Spleen (tissue), 11 donors: ENCODE measurements at regions not wholly inside any gene's neighbourhood (a gene's known extent, or its start where the extent isn't known, plus 50 kb on each side); places are given as distances from the start of the nearest gene placed in this dataset.
"Not testable (repeated sequence)": the region's sequence is repeated elsewhere in the genome, so short reads cannot be mapped to it uniquely, and the experiment has no call there.

Experiments
- DNase-seq: peaks from one replicate; pipeline ENCODE4 v3.0.0-alpha.2; 2020
- H3K27ac ChIP-seq, 8 donors: fragments of 200-600 bp; sonication (generic) in 7 of 8; 1 replicate in 4 of 8; 2 replicates in 4 of 8; pipeline versions ENCODE4 v1.5.0 to v1.8.0; 2016 to 2021; ENCODE audit warnings: inconsistent platforms in 4 of 8, mild to moderate bottlenecking in 4 of 8, moderate library complexity in 1 of 8
- H3K27me3 ChIP-seq, 7 donors: fragments of 200-600 bp; sonication (generic) in 6 of 7; replicated peaks in 1 of 7; 1 replicate in 4 of 7; 2 replicates in 3 of 7; pipeline versions ENCODE4 v1.5.0 to v1.8.0; 2016 to 2021; ENCODE audit warnings: inconsistent platforms in 3 of 7, mild to moderate bottlenecking in 1 of 7
- H3K36me3 ChIP-seq, 6 donors: fragments of 200-600 bp; sonication (generic) in 5 of 6; 1 replicate in 4 of 6; 2 replicates in 2 of 6; pipeline versions ENCODE4 v1.5.0 to v1.8.0; 2016 to 2021; ENCODE audit warnings: inconsistent platforms in 2 of 6
- H3K4me1 ChIP-seq, 6 donors: fragments of 200-600 bp; sonication (generic) in 5 of 6; 1 replicate in 3 of 6; 2 replicates in 3 of 6; pipeline versions ENCODE4 v1.5.0 to v1.8.0; 2016 to 2021; ENCODE audit warnings: inconsistent platforms in 3 of 6
- H3K4me3 ChIP-seq, 8 donors: fragments of 200-600 bp; sonication (generic) in 7 of 8; 1 replicate in 4 of 8; 2 replicates in 4 of 8; pipeline versions ENCODE4 v1.5.0 to v1.8.0; 2016 to 2021; ENCODE audit warnings: inconsistent platforms in 4 of 8, mild to moderate bottlenecking in 4 of 8, moderate library complexity in 2 of 8
- H3K9me3 ChIP-seq, 8 donors: fragments of 200-600 bp; sonication (generic) in 7 of 8; 1 replicate in 4 of 8; 2 replicates in 4 of 8; pipeline versions ENCODE4 v1.5.0 to v1.8.0; 2016 to 2021; ENCODE audit warnings: inconsistent platforms in 4 of 8
- POLR2A ChIP-seq, 3 donors: fragments of 450-650 bp; IDR thresholded peaks; one replicate each; pipeline ENCODE4 v1.5.1; 2017; ENCODE audit warnings: antibody characterized with exemption in 3 of 3, mild to moderate bottlenecking in 1 of 3
- POLR2AphosphoS5 ChIP-seq, 3 donors: sonication (generic); formaldehyde crosslinking; IDR thresholded peaks; one replicate each; pipeline ENCODE4 v1.5.1; 2017; ENCODE audit warnings: antibody characterized with exemption in 3 of 3
- WGBS, 5 donors: extraction: QIAGEN DNeasy Blood & Tissue Kit in 3 of 5; methylation state at CpG; one replicate each; pipeline versions ENCODE4 v1.1.5 to v1.1.7; 2013 to 2018; 5-methylcytosine and 5-hydroxymethylcytosine counted together
- intact Hi-C: fragments of 100-400 bp; cut with DNase I; formaldehyde crosslinking; loops from one replicate; pipeline ENCODE4 v1.15.0; 2023; ENCODE audit warnings: low total_unique reads
- TF ChIP-seq, protein P1 (sequence below), 11 experiments: fragments of 200-600 bp in 7 of 11; fragments of 450-650 bp in 4 of 11; sonication (generic) in 4 of 11; IDR thresholded peaks in 8 of 11; conservative IDR thresholded peaks in 3 of 11; 1 replicate in 7 of 11; 2 replicates in 4 of 11; pipeline versions ENCODE4 v1.4.0 to v1.8.0; 2016 to 2021; ENCODE audit warnings: antibody characterized with exemption in 11 of 11, inconsistent platforms in 4 of 11, mild to moderate bottlenecking in 1 of 11
- donor health status: healthy with polysubstance abuse.
- donor health status: DM: no; HTN: no; CAD: no; lungs with moderate emphysema.
- donor health status: DM: no; HTN: no; CAD: no.
- donor health status: Bipolar disorder and iron deficiency.
- donor health status: healthy.
- donor health status: DM: no; HTN: no; CAD: no.
- donor health status: DM: yes; HTN: yes; CAD: no.

DNA sequence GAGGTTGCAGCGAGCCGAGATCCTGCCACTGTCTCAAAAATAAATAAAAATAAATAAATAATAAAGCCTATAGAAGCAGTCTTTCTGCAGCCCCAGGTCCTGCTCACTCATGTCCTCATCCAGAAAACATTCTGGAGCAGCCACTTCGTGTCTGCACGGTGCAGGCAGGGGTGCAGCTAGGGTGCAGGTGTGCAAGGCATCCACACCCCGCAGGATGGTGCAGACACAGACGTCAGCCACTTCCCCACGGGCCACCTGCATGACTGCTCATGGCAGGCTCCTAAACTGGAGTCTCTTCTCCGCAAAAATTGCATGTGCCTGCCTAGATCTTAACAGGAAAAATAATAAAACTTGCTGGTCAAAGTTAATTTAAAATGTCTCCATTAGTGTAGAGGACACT lies 80.2 kb upstream of the SNTG2 start:
- intact Hi-C loops, result no loop called here
- Histone ChIP-seq H3K4me1 (no peaks in the 10 kb centered on the region), H3K27me3 (peaks cover 0 to 61% (median 0%) of the 10 kb centered on the region in 7 donors), H3K27ac (no peak overlapping the region), H3K4me3 (no peak overlapping the region), H3K9me3 (no peaks in the 10 kb centered on the region), H3K36me3 (no peaks in the 10 kb centered on the region)
- 72 to 81% (median 80%) methylated on average over 8 of the region's 8 CpGs for WGBS, 5 donors
- no peak for DNase-seq
- TF ChIP-seq POLR2AphosphoS5 (IDR thresholded peaks at IDR 0.05), result no peak
- no peak for TF ChIP-seq POLR2A (IDR thresholded peaks at IDR 0.05)
- TF ChIP-seq, protein P1, sequence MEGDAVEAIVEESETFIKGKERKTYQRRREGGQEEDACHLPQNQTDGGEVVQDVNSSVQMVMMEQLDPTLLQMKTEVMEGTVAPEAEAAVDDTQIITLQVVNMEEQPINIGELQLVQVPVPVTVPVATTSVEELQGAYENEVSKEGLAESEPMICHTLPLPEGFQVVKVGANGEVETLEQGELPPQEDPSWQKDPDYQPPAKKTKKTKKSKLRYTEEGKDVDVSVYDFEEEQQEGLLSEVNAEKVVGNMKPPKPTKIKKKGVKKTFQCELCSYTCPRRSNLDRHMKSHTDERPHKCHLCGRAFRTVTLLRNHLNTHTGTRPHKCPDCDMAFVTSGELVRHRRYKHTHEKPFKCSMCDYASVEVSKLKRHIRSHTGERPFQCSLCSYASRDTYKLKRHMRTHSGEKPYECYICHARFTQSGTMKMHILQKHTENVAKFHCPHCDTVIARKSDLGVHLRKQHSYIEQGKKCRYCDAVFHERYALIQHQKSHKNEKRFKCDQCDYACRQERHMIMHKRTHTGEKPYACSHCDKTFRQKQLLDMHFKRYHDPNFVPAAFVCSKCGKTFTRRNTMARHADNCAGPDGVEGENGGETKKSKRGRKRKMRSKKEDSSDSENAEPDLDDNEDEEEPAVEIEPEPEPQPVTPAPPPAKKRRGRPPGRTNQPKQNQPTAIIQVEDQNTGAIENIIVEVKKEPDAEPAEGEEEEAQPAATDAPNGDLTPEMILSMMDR (IDR thresholded peaks at IDR 0.05 in 8 of 11, conservative IDR thresholded peaks at IDR 0.05 in 3 of 11), result no peak

DNA sequence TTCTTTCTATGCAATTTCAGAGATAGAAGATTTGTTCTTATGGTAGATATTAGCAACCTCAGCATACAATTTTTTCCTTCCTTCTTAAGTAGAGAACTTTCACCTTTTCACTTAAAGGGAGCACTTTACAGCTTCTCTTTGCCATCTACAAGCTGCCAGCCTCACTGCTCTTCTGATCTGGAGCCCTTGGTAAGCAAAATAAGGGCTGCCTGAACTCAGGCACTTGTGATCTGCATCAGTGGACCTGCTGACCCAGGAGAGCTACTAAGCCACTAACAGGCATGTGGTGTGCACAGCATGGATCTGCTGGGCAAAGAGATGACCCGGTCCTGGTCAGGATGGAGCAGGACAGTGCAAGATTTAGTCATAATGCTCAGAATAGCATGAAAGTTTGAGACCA lies 80.8 kb upstream of the SNTG2 start:
- Histone ChIP-seq H3K36me3 (no peaks in the 10 kb centered on the region), H3K4me3 (no peak overlapping the region), H3K9me3 (no peaks in the 10 kb centered on the region), H3K27me3 (peaks cover 0 to 62% (median 0%) of the 10 kb centered on the region in 7 donors), H3K27ac (no peak overlapping the region), H3K4me1 (no peaks in the 10 kb centered on the region)
- 74 to 100% (median 82%) methylated on average over 1 of the region's 1 CpG for WGBS, 5 donors
- intact Hi-C loops, result no loop called here
- DNase-seq, result no peak
- TF ChIP-seq, protein P1 (IDR thresholded peaks at IDR 0.05 in 8 of 11, conservative IDR thresholded peaks at IDR 0.05 in 3 of 11), result no peak
- TF ChIP-seq POLR2A (IDR thresholded peaks at IDR 0.05), result no peak
- TF ChIP-seq POLR2AphosphoS5 (IDR thresholded peaks at IDR 0.05), result no peak

DNA sequence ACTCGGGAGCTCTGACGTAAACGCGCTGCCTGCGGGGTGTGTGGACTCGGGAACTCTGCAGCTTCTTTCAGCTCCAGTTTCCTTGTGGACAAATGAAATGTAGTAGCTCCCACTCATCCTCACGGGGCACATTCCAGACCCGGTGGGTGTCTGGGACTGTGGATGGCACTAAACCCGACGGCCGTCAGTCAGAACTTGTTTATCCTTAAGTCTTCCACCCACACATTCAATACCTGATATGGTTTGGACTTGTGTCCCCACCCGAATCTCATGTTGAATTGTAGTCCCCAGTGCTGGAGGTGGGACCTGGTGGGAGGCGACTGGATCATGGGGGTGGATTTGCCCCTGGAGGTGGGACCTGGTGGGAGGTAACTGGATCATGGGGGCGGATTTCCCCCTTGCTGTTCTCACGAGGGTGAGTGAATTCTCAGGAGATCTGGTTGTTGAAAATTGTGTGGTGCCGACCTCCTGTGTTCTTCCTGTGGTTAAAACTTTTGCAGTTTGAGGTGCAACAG lies 81.2 kb upstream of the SNTG2 start:
- WGBS, 5 donors, result 45 to 79% (median 69%) methylated on average over 15 to 16 of the region's 16 CpGs
- H3K27ac ChIP-seq, result no peak overlapping the region
- H3K4me1 ChIP-seq, result no peaks in the 10 kb centered on the region
- H3K4me3 ChIP-seq, result no peak overlapping the region
- DNase-seq, result no peak
- TF ChIP-seq POLR2AphosphoS5 (IDR thresholded peaks at IDR 0.05), result no peak
- no peak for TF ChIP-seq POLR2A (IDR thresholded peaks at IDR 0.05)
- TF ChIP-seq, protein P1 (IDR thresholded peaks at IDR 0.05 in 8 of 11, conservative IDR thresholded peaks at IDR 0.05 in 3 of 11), result no peak
- H3K9me3 ChIP-seq, result no peaks in the 10 kb centered on the region
- peaks cover 0 to 65% (median 0%) of the 10 kb centered on the region in 7 donors for H3K27me3 ChIP-seq
- no peaks in the 10 kb centered on the region for H3K36me3 ChIP-seq
- intact Hi-C loops, result no loop called here

DNA sequence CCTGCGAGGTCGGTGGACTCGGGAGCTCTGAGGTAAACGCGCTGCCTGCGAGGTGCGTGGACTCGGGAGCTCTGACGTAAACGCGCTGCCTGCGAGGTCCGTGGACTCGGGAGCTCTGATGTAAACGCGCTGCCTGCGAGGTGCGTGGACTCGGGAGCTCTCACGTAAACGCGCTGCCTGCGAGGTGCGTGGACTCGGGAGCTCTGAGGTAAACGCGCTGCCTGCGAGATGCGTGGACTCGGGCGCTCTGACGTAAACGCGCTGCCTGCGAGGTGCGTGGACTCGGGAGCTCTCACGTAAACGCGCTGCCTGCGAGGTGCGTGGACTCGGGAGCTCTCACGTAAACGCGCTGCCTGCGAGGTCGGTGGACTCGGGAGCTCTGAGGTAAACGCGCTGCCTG lies 81.8 kb upstream of the SNTG2 start:
- intact Hi-C loops, H3K36me3 ChIP-seq, H3K4me3 ChIP-seq, H3K27ac ChIP-seq, H3K9me3 ChIP-seq, H3K4me1 ChIP-seq, DNase-seq: not testable (repeated sequence)
- H3K27me3 ChIP-seq, result peaks cover 0 to 63% (median 0%) of the 10 kb centered on the region in 7 donors
- WGBS, 5 donors, result 78 to 96% (median 92%) methylated on average over 36 to 49 of the region's 51 CpGs

DNA sequence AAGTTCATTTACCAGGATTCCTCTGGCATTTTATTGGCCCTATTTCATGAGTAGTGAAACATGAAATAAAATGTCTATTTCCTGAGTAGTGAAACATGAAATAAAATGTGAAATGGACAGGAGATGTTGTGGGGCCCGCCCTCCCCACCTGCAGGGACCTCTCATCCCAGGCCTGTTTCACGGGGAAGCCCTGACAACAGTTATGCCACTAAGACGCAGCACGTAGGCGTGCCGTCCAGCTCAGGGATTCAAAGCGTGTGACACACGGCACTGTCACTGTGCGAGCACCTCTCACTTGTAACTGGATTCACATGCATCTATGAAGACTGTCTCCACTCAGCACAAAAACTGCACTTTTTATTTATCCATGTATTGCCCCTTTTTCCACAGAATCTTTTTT lies 83.4 kb upstream of the SNTG2 start:
- Histone ChIP-seq H3K4me3 (no peak overlapping the region), H3K27me3 (peaks cover 0 to 68% (median 0%) of the 10 kb centered on the region in 7 donors), H3K4me1 (no peaks in the 10 kb centered on the region), H3K27ac (no peak overlapping the region), H3K36me3 (no peaks in the 10 kb centered on the region), H3K9me3 (no peaks in the 10 kb centered on the region)
- intact Hi-C loops, result no loop called here
- TF ChIP-seq POLR2AphosphoS5 (IDR thresholded peaks at IDR 0.05) (no peak), POLR2A (IDR thresholded peaks at IDR 0.05) (no peak)
- TF ChIP-seq, protein P1 (IDR thresholded peaks at IDR 0.05 in 8 of 11, conservative IDR thresholded peaks at IDR 0.05 in 3 of 11), result no peak
- 80 to 89% (median 88%) methylated on average over 9 of the region's 9 CpGs for WGBS, 5 donors
- DNase-seq, result no peak
